ENCODE measurements at regions not wholly inside any gene's neighbourhood (a gene's known extent, or its start where the extent isn't known, plus 50 kb on each side); places are given as distances from the start of the nearest gene placed in this dataset.
"Not testable (repeated sequence)": the region's sequence is repeated elsewhere in the genome, so short reads cannot be mapped to it uniquely, and the experiment has no call there.

DNA sequence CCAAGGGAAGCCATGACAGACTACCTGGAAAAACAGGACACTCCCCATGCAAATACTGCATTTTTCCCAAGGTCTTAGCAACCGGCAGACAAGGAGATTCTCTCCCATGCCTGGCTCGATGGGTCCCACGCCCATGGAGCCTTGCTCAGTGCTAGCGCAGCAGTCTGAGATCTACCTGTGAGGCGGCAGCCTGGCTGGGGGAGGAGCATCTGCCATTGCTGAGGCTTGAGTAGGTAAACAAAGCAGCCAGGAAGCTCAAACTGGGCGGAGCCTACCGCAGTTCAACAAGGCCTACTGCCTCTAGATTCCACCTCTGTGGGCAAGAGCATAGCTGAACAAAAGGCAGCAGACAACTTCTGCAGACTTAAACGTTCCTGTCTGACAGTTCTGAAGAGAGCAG lies 1417.2 kb downstream of the FSTL5 start:
- DNase-seq: not testable (repeated sequence)

DNA sequence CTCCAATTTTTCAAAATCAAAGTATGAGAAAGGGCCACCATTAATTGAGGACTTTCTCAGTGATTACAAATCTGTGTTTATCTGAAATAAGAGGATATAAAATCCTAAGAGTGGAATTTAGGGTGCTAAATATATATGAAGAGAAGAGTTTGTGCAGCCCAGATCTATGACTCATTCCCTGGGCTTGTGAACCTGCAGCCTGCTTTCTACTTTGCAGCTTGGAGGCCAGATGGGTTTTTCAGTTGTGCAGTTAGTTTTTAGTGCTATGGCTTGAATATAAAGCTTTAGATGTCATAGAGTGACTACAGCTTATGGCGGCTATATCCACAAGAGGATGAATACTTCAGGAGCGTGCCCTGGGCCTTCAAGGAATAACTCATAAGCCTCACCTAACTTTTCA lies 1391.1 kb downstream of the FSTL5 start:
- DNase-seq: no peak

DNA sequence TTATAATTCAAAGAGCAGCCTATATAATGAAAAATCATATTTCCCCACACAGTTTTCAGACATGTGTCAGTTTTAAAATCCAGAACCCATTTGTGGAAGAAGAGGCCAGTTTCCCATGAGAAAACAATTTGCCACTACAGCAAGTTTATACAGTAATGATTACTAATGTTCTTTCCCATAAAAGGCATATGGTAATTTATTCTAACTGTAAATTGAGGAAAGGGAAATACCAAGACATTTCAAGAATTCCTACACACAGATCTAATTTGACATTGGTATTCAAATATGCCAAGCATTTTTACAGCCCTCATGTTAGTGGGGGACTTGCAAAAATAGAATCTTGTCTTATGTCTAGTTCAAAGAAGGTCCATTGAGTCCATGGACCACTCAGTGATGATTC lies 1368.6 kb downstream of the FSTL5 start:
- DNase-seq: no peak

DNA sequence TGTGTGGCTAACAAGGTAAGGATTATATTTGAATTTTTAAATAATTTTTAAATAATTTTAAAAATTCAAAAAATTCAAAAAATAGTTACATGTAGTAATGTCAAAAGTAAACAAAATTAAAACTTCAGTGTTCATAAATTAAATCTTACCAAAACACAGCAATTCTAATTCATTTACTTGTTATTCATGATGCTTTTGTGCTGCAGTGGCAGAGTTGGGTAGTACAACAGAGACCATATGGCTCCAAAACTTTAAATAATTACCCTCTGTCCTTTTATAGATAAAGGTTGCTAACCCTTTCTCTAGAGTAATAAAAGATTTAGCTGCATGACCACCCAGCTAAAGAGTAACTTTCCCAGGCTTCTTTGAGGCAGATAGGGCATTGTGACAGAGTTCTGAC lies 1355.6 kb downstream of the FSTL5 start:
- DNase-seq: no peak

GRCh38 chr4:160809576-160809975 lies 1354.2 kb downstream of the FSTL5 start:
- DNase-seq: no peak

- no peak for DNase-seq
These were observed 1353.4 kb downstream of the FSTL5 start for GRCh38 chr4:160810424-160810823.

DNA sequence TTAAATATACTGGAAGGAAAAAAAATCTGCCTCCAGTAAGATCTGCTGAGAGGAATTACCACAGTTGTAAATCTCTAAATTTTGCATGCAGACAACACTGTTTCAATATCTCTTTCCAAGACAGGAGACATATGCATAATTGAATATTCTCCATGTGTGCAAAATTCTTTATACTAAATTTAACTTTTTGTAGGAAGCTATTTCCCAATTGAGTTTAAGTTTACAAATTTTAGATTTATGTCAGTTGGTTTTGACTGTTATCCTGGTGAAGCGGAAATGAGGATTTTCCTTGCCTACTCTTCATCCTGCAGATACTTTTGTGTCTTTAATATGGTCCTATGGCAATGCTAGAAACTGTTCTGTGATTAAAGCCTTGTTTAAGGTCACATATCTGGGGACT lies 1352.9 kb downstream of the FSTL5 start:
- no peak for DNase-seq

GRCh38 chr4:160811956-160812355 lies 1351.8 kb downstream of the FSTL5 start:
- DNase-seq: no peak

DNA sequence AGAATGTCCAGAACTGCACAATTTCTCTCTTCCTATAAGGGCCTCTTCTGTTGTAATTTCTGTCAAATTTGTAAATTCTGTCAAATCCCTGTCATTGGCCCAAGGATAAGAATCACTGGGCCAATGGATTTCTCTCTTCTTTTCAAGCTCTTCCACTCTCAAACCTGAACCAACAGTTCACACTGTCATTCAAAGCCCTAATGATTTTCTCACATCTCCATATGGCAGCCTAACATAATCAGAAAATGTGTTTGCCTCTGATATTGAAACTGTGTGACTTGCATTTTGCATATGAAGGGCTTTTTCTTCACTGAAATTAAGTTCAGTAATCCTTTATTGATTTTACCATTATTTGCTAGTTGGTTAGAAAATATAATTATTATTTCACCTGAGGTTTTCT lies 1349.1 kb downstream of the FSTL5 start:
- no peak for DNase-seq

GRCh38 chr4:160818571-160818970 lies 1345.2 kb downstream of the FSTL5 start:
- DNase-seq: no peak

DNA sequence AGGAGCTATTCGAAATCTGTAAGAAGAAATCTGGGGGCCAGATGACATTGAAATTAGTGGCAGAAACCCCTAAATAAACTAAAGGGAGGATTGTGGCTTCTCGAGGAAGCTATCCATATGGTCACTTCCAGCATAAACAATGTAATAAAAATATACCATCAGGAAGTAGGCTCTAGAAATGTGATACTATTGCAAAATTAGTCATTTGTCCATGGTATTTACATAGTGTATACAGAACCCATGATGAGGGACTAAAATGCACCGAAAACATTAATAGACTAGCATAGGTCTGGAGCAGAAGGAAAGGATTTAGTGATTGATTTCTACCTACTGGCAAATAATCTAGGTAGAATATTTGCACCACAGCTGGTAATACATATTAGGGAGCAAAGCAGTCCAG lies 1344.0 kb downstream of the FSTL5 start:
- DNase-seq: no peak

- no peak for DNase-seq
These were observed 1339.3 kb downstream of the FSTL5 start for GRCh38 chr4:160824481-160824880.

DNA sequence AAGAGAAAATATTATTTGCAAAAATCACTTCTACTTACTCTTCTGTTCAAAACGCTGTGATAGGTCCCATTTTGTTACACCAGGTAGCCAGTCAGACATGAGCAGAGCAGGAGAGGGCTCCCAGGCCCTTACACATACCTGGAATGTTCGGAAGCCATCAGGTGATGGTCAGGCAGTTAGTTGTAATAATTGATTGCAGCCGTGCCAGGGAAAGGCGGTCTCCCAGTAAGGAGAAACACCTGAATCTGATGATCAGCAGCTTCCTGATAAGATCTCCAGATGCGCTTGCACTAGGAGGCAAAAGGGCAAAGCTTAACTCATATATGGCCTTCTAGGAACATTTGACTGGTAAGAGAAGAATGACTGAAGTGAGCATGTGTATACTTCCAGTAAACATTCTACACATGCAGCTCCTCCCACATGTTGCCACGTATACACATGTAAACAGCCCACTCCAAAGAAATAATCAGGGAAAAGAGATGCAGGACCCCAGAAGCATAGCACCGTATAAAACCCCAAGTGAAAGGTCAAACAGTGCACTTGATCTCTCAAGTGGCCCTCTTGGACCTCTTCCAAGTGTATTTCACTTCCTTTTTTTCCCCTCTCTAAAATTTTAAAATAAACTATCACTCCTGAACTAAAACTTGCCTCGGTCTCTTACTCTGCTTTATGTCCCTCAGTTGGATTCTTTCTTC lies 1338.0 kb downstream of the FSTL5 start:
- DNase-seq: no peak

DNA sequence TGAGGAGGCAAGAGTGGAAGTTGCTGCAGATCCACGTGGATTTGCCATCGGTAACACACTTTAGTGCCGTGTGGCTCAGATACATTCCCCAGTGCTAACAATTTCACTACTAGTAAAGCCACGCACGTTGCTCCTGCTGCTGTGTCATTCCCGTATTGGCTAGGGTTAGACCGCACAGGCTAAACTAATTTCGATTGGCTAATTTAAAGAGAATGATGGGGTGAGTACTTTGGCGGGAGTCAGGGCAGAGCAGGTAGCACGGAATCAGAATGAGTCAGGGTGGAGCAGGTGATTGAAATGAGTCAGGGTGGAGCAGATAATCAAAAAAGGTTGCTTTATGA lies 1337.5 kb downstream of the FSTL5 start:
- no peak for DNase-seq

- no peak for DNase-seq
These were observed 1332.5 kb downstream of the FSTL5 start for GRCh38 chr4:160831165-160831922.

- DNase-seq: no peak
These were observed 1328.0 kb downstream of the FSTL5 start for GRCh38 chr4:160835789-160836188.

DNA sequence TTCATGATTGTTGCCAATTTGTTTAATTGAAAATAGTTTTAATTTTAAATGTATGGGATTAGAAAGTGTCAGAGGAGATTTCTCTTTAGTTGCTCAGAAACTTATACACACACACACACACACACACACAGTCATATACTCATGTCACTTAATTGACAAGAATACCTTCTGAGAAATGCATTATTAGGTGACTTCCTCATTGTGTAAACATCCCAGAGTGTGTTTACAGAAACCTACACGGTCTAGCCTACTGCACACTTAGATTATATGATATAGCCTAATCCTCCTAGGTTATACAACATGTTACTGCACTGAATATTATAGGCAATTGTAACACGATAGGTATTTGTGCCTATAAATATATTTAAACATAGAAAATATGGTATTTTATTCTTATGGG lies 1327.4 kb downstream of the FSTL5 start:
- no peak for DNase-seq

GRCh38 chr4:160846121-160846520 lies 1317.7 kb downstream of the FSTL5 start:
- DNase-seq: no peak

DNA sequence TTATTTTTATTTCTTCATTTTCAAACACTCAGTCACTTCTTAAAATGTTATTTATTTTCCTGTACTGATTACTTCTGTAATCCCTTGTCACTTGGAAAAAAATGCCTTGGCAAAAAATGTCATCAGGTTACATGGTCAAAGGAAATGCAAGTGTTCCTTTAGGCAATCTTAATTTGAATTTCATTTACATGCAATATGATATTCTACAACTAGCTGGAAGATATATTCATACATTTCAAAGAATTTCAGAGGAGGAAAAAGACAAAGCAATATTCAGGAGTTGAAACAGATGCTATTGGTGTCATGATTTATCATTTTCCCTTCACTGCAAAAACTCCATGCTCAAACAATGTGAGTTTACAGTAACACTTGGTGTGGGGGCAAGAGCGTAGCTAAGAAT lies 1316.6 kb downstream of the FSTL5 start:
- DNase-seq: no peak

DNA sequence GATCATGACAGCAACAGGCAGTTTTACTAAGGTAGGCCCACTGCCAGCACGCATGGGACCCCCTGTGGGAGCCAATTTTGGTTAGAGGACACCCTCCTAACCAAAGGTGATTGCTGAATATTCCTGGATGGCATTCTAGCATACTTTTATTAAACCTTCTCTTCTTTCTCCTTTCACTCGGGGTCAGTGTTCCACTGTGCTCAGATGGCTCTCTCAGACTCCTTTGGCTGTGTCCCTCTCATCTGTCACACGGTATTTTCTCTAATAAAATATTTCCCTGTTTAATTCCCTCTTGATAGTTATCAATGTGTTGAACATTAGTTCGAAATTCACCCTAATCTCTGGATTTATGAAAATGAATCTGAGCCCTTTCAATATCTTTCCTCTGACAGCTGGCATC lies 1315.3 kb downstream of the FSTL5 start:
- no peak for DNase-seq

DNA sequence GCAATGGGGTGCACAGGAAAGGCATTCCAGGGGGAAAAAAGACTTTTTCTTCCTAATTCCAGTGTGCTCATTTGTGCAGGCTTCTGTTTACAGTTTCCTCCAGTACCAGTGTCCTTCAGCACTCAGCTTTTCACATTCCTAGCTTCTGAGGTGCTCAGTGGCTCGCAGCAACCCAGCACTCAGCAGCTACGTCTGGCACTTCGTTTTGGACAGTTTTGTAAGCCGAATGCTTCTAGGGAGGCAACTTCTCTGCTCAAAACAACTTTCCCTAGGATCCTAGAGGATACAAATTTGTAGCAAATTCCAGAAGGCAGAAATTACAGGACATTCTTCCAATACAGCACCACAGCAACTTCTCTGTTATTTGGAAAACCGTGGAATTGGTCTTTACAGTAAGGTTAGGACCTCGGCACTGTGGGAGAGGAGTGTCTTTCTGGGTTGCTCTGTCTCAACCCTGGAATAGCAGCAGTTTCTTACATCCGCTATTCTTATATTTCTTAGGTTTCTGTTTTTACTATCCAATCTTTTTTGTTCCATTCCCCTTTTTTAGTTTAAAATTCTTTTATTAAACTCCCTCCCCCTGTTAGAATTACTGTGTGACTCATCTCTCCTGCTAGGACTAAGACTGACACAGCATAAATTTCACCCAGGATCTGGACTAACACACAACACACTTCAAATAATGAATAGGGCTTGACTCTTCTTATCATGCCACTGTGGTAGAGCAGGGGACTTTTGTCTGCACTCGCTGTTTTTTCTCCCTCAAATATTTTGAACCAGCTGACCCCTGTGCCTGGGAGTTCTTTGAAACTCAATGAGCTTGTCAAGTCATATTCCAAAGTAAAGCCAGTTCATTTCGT lies 1314.7 kb downstream of the FSTL5 start:
- DNase-seq: no peak

DNA sequence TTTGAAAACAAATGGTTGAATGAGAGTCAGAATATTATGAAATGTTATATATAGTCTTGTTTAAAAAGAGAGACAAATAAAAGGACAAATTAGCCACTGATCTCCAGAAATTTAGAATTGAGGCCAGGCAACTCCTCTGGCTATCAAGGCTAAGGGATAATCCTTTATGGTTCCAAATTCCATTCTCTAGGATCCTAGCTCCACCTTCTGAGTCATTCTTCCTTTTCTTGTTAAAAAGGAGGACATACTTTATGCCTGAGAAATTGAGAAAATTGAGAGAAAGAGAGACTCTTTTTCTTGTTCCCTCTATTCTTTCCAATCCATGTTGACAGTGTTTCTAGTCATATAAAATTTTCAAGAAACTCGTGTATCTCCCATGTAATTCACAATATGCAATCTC lies 1299.5 kb downstream of the FSTL5 start:
- DNase-seq: no peak

DNA sequence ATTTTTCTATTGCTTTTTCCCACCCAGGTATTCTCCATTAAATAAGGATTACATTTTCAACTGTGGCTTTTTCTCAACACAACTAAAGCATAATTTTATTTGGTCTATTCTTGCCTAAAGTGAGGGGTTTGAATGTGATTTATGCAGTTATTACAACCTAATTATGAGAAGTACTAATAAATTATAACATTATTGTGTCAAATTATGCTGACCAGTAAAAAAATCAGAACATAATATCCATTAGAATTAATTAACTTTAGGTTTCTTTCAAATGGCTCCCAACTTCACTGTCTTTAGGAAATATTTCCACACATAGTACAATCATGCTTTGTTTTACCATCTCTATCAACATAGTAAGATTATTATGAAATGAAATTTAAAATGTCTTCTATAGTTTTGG lies 1293.9 kb downstream of the FSTL5 start:
- no peak for DNase-seq

- DNase-seq: no peak
These were observed 1291.3 kb downstream of the FSTL5 start for GRCh38 chr4:160872491-160872890.
